Prostate gland (tissue), 2 donors: ENCODE measurements at regions not wholly inside any gene's neighbourhood (a gene's known extent, or its start where the extent isn't known, plus 50 kb on each side); places are given as distances from the start of the nearest gene placed in this dataset.

Source experiments
- CTCF ChIP-seq, 4 experiments: fragments of 200-600 bp in 2 of 4; fragments of 450-650 bp in 2 of 4; sonication (generic) in 2 of 4; IDR thresholded peaks; 1 replicate in 3 of 4; 2 replicates in 1 of 4; pipeline ENCODE4 v1.5.1; 2016 to 2019; ENCODE audit warnings: antibody characterized with exemption in 4 of 4, mild to moderate bottlenecking in 2 of 4, moderate library complexity in 2 of 4
- POLR2A ChIP-seq: fragments of 450-650 bp; IDR thresholded peaks from one replicate; pipeline ENCODE4 v1.6.1; 2016; ENCODE audit warnings: antibody characterized with exemption, mild to moderate bottlenecking
- POLR2AphosphoS5 ChIP-seq: sonication (generic); formaldehyde crosslinking; IDR thresholded peaks from one replicate; pipeline ENCODE4 v1.6.1; 2017; ENCODE audit warnings: antibody characterized with exemption

GRCh38 chr18:41022484-41022883, 932.5 kb upstream of the PIK3C3 start:
- TF ChIP-seq CTCF (IDR thresholded peaks at IDR 0.05), result no peak
- no peak for TF ChIP-seq POLR2AphosphoS5
- TF ChIP-seq POLR2A, result no peak
